Activated CD4-positive, alpha-beta T cell treated with anti-CD3 and anti-CD28 coated beads for 48 hours (primary cell): ENCODE measurements at regions not wholly inside any gene's neighbourhood (a gene's known extent, or its start where the extent isn't known, plus 50 kb on each side); places are given as distances from the start of the nearest gene placed in this dataset.

Source experiments
- DNase-seq: peaks from one replicate; pipeline ENCODE4 v3.0.0-alpha.2; 2020

GRCh38 chr11:44498089-44498871 is 67.2 kb upstream of the CD82 start:
- no peak for DNase-seq

- DNase-seq: no peak
These were observed 63.0 kb upstream of the CD82 start for GRCh38 chr11:44502506-44502905.

- no peak for DNase-seq
These were observed 59.8 kb upstream of the CD82 start for GRCh38 chr11:44505581-44506054.

- no peak for DNase-seq
These were observed 59.0 kb upstream of the CD82 start for GRCh38 chr11:44506375-44507016.

GRCh38 chr11:44507491-44507890 is 58.0 kb upstream of the CD82 start:
- DNase-seq: no peak

GRCh38 chr11:44507896-44508445 is 57.5 kb upstream of the CD82 start:
- no peak for DNase-seq

- DNase-seq: no peak
These were observed 56.2 kb upstream of the CD82 start for GRCh38 chr11:44509296-44509695.

GRCh38 chr11:44510372-44510771 is 55.1 kb upstream of the CD82 start:
- no peak for DNase-seq

- DNase-seq: no peak
These were observed 52.6 kb upstream of the CD82 start for GRCh38 chr11:44512818-44513217.

GRCh38 chr11:44515048-44515447 is 50.4 kb upstream of the CD82 start:
- DNase-seq: no peak
